ENCODE measurements at regions not wholly inside any gene's neighbourhood (a gene's known extent, or its start where the extent isn't known, plus 50 kb on each side); places are given as distances from the start of the nearest gene placed in this dataset.

- TF ChIP-seq ZNF24 (IDR thresholded peaks at IDR 0.05) (no peak), ZHX2 (IDR thresholded peaks at IDR 0.05; ENCODE audit: low read depth) (no peak), ZHX2 (CRISPR knock-in tag; IDR thresholded peaks at IDR 0.05; ENCODE audit: borderline replicate concordance) (no peak), ZNF20 (CRISPR knock-in tag; IDR thresholded peaks at IDR 0.05) (no peak), CHD4 (IDR thresholded peaks at IDR 0.05; ENCODE audit: borderline replicate concordance, low read length) (no peak), ZNF816 (CRISPR knock-in tag; IDR thresholded peaks at IDR 0.05; ENCODE audit: borderline replicate concordance) (no peak), ATF7 (IDR thresholded peaks at IDR 0.05) (no peak), ATF7 (CRISPR knock-in tag; IDR thresholded peaks at IDR 0.05) (no peak), ZNF121 (CRISPR knock-in tag; IDR thresholded peaks at IDR 0.05) (no peak), ASH2L (IDR thresholded peaks at IDR 0.05; ENCODE audit: insufficient read length, low read depth, low read length) (no peak), ZNF563 (CRISPR knock-in tag; IDR thresholded peaks at IDR 0.05) (no peak)
These were observed 165.3 kb downstream of the SNAPC1 start (continued) for GRCh38 chr14:61927520-61927919.

Measured in HepG2 (cell line).